ENCODE measurements at regions not wholly inside any gene's neighbourhood (a gene's known extent, or its start where the extent isn't known, plus 50 kb on each side); places are given as distances from the start of the nearest gene placed in this dataset.

- intact Hi-C loops (cut with DNase I) = no loop called here
- H3K4me1 ChIP-seq (ENCODE audit: insufficient read depth) = no peaks in the 10 kb centered on the region
- H3K27ac ChIP-seq = no peak overlapping the region
- H3K27me3 ChIP-seq = no peaks in the 10 kb centered on the region
- H3K9me3 ChIP-seq = no peaks in the 10 kb centered on the region
- H3K4me3 ChIP-seq = no peak overlapping the region
- DNase-seq = no peak
- no peak for TF ChIP-seq EP300 (IDR thresholded peaks at IDR 0.05)
- TF ChIP-seq CTCF (IDR thresholded peaks at IDR 0.05) = no peak
- no peak for TF ChIP-seq POLR2A (IDR thresholded peaks at IDR 0.05)
- no peaks in the 10 kb centered on the region for H3K36me3 ChIP-seq
- 38 to 50% (median 41%) methylated on average over 2 of the region's 2 CpGs for WGBS, 3 donors
Observed at GRCh38 chr20:6504179-6504578, 263.3 kb upstream of the BMP2 start.

- no peaks in the 10 kb centered on the region for H3K4me1 ChIP-seq (ENCODE audit: insufficient read depth)
- no peak overlapping the region for H3K27ac ChIP-seq
- 69 to 76% (median 73%) methylated on average over 2 of the region's 2 CpGs for WGBS, 3 donors
- intact Hi-C loops (cut with DNase I) = no loop called here
- H3K9me3 ChIP-seq = no peaks in the 10 kb centered on the region
- no peak for TF ChIP-seq POLR2A (IDR thresholded peaks at IDR 0.05)
- no peak for TF ChIP-seq EP300 (IDR thresholded peaks at IDR 0.05)
- TF ChIP-seq CTCF (IDR thresholded peaks at IDR 0.05) = no peak
- H3K36me3 ChIP-seq = no peaks in the 10 kb centered on the region
- no peak for DNase-seq
- no peak overlapping the region for H3K4me3 ChIP-seq
- H3K27me3 ChIP-seq = no peaks in the 10 kb centered on the region
Observed at GRCh38 chr20:6502999-6503398, 264.5 kb upstream of the BMP2 start.

GRCh38 chr20:6502219-6502618 lies 265.3 kb upstream of the BMP2 start:
- TF ChIP-seq CTCF (IDR thresholded peaks at IDR 0.05) (no peak), EP300 (IDR thresholded peaks at IDR 0.05) (no peak), POLR2A (IDR thresholded peaks at IDR 0.05) (no peak)
- no peaks in the 10 kb centered on the region for H3K9me3 ChIP-seq
- H3K27me3 ChIP-seq = no peaks in the 10 kb centered on the region
- no peak overlapping the region for H3K4me3 ChIP-seq
- H3K4me1 ChIP-seq (ENCODE audit: insufficient read depth) = no peaks in the 10 kb centered on the region
- no peak overlapping the region for H3K27ac ChIP-seq
- H3K36me3 ChIP-seq = no peaks in the 10 kb centered on the region
- intact Hi-C loops (cut with DNase I) = no loop called here
- 25 to 37% (median 33%) methylated on average over 2 of the region's 2 CpGs for WGBS, 3 donors
- no peak for DNase-seq

- WGBS, 3 donors = 23 to 45% (median 40%) methylated on average over 1 of the region's 1 CpG
Observed at GRCh38 chr20:6501061-6501460, 266.4 kb upstream of the BMP2 start.

More at GRCh38 chr20:6501061-6501460, 266.4 kb upstream of the BMP2 start:
- Histone ChIP-seq H3K36me3 (no peaks in the 10 kb centered on the region), H3K4me1 (ENCODE audit: insufficient read depth) (no peaks in the 10 kb centered on the region), H3K27ac (no peak overlapping the region), H3K27me3 (no peaks in the 10 kb centered on the region), H3K9me3 (no peaks in the 10 kb centered on the region), H3K4me3 (no peak overlapping the region)
- TF ChIP-seq CTCF (IDR thresholded peaks at IDR 0.05) (no peak), EP300 (IDR thresholded peaks at IDR 0.05) (no peak), POLR2A (IDR thresholded peaks at IDR 0.05) (no peak)
- intact Hi-C loops (cut with DNase I) = no loop called here
- no peak for DNase-seq

Measured in ovary (tissue), 7 donors.